ENCODE measurements at regions not wholly inside any gene's neighbourhood (a gene's known extent, or its start where the extent isn't known, plus 50 kb on each side); places are given as distances from the start of the nearest gene placed in this dataset.

- no peak for DNase-seq (ENCODE audit: low spot score in 2 of 2)
- FAIRE-seq: no peak
Measured at GRCh38 chrX:25067271-25068172, 51.8 kb upstream of the ARX start.

GRCh38 chrX:25066131-25066530, 50.4 kb upstream of the ARX start:
- FAIRE-seq (no peak), DNase-seq (ENCODE audit: low spot score in 2 of 2) (no peak)

Measured in frontal cortex (tissue), 3 donors.